ENCODE measurements at regions not wholly inside any gene's neighbourhood (a gene's known extent, or its start where the extent isn't known, plus 50 kb on each side); places are given as distances from the start of the nearest gene placed in this dataset.
A peak's percentile ranks its signal among the peaks of the same experiment; 100 is the strongest.

DNA sequence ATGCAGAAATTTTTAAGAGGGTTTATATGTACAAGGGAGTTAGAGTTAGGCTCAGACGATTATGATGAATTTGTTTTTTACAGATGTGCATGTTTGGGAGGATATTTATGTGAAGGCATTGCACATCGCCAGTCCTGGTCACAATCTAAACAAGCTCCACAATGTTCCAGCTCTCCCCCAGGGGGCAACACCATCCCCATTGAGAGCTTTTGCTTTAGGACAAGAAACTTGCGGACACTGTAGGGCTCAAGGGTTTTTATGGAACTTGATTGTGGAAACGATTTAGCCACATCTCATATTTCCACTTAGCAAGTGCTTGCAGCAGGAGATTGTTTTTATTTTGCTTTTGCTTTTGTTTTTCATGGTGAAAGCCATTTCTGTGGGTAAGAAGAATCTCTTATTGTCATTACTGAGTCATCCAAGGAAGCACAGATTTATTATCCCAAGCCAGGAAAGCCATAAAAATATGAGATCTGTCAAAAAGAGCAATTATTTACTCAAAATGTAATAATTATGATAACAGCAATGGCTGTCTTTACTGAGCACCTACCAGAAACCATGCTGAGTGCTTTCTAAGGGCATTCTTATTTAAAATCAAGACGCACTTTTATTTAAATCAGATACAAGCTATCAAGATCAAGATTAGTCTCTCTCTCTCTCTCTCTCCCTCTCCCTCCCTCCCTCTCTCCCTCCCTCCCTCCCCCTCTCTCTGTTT is 276.7 kb upstream of the SRRM4 start:
- Histone ChIP-seq H3K27me3 (ENCODE audit: insufficient read depth, low read depth, low read length) (no peaks in the 10 kb centered on the region), H4K20me1 (ENCODE audit: insufficient read depth) (no peaks in the 10 kb centered on the region), H3K27ac (ENCODE audit: low read length) (no peak overlapping the region), H2AFZ (ENCODE audit: low read depth, low read length) (no peak overlapping the region), H3K9ac (ENCODE audit: low read length) (no peak overlapping the region), H3K36me3 (ENCODE audit: insufficient read depth, low read length) (no peaks in the 10 kb centered on the region), H3F3A (ENCODE audit: insufficient read depth, low read length, poor library complexity, severe bottlenecking) (no peaks in the 10 kb centered on the region), H3K79me2 (replicated peaks; ENCODE audit: insufficient read depth, low read length) (no peaks in the 10 kb centered on the region), H3K9me3 (ENCODE audit: low read length) (no peaks in the 10 kb centered on the region), H3K4me2 (ENCODE audit: low read length) (no peak overlapping the region), H3K9me2 (ENCODE audit: insufficient read depth, low read length) (no peaks in the 10 kb centered on the region), H3K4me3 (ENCODE audit: low read length) (no peak overlapping the region)
- no peak for TF ChIP-seq TAF1 (IDR thresholded peaks at IDR 0.05; ENCODE audit: low read depth)
- TF ChIP-seq, protein P1, sequence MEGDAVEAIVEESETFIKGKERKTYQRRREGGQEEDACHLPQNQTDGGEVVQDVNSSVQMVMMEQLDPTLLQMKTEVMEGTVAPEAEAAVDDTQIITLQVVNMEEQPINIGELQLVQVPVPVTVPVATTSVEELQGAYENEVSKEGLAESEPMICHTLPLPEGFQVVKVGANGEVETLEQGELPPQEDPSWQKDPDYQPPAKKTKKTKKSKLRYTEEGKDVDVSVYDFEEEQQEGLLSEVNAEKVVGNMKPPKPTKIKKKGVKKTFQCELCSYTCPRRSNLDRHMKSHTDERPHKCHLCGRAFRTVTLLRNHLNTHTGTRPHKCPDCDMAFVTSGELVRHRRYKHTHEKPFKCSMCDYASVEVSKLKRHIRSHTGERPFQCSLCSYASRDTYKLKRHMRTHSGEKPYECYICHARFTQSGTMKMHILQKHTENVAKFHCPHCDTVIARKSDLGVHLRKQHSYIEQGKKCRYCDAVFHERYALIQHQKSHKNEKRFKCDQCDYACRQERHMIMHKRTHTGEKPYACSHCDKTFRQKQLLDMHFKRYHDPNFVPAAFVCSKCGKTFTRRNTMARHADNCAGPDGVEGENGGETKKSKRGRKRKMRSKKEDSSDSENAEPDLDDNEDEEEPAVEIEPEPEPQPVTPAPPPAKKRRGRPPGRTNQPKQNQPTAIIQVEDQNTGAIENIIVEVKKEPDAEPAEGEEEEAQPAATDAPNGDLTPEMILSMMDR (IDR thresholded peaks at IDR 0.05; ENCODE audit: poor library complexity, severe bottlenecking) = peak; percentile 19

DNA sequence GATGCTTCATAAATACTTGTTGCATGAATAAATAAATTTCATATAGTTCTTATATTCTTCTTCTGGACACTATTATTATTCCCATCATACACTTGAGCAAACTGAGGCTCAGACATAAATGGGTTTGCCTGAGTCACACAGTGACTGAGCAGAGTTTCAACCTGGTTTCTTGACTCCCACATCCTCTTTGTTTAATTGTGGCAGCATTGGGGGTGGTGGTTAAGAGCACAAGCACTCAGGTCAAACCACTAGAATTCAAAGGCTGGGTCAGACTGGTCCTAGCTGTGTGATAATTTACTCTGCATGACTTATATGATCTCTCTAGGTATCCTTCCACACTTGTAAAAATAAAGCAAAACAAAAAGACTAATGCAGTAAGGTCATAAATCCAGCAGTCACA is 274.9 kb upstream of the SRRM4 start:
- H3K9ac ChIP-seq (ENCODE audit: low read length) = no peak overlapping the region
- no peak overlapping the region for H3K4me2 ChIP-seq (ENCODE audit: low read length)
- no peak overlapping the region for H3K27ac ChIP-seq (ENCODE audit: low read length)
- no peak overlapping the region for H2AFZ ChIP-seq (ENCODE audit: low read depth, low read length)
- H3K9me3 ChIP-seq (ENCODE audit: low read length) = no peaks in the 10 kb centered on the region
- H3K4me3 ChIP-seq (ENCODE audit: low read length) = no peak overlapping the region
- no peaks in the 10 kb centered on the region for H3K79me2 ChIP-seq (replicated peaks; ENCODE audit: insufficient read depth, low read length)
- no peaks in the 10 kb centered on the region for H3K36me3 ChIP-seq (ENCODE audit: insufficient read depth, low read length)
- H4K20me1 ChIP-seq (ENCODE audit: insufficient read depth) = no peaks in the 10 kb centered on the region
- no peaks in the 10 kb centered on the region for H3K9me2 ChIP-seq (ENCODE audit: insufficient read depth, low read length)
- no peaks in the 10 kb centered on the region for H3K27me3 ChIP-seq (ENCODE audit: insufficient read depth, low read depth, low read length)
- TF ChIP-seq EP300 (conservative IDR thresholded peaks at IDR 0.05; ENCODE audit: poor library complexity, severe bottlenecking) (no peak), SMC3 (conservative IDR thresholded peaks at IDR 0.05; ENCODE audit: poor library complexity) (no peak), RAD21 (conservative IDR thresholded peaks at IDR 0.05) (no peak), MXI1 (conservative IDR thresholded peaks at IDR 0.05; ENCODE audit: poor library complexity, severe bottlenecking) (no peak), POLR2AphosphoS5 (IDR thresholded peaks at IDR 0.05) (no peak)
- TF ChIP-seq, protein P2, sequence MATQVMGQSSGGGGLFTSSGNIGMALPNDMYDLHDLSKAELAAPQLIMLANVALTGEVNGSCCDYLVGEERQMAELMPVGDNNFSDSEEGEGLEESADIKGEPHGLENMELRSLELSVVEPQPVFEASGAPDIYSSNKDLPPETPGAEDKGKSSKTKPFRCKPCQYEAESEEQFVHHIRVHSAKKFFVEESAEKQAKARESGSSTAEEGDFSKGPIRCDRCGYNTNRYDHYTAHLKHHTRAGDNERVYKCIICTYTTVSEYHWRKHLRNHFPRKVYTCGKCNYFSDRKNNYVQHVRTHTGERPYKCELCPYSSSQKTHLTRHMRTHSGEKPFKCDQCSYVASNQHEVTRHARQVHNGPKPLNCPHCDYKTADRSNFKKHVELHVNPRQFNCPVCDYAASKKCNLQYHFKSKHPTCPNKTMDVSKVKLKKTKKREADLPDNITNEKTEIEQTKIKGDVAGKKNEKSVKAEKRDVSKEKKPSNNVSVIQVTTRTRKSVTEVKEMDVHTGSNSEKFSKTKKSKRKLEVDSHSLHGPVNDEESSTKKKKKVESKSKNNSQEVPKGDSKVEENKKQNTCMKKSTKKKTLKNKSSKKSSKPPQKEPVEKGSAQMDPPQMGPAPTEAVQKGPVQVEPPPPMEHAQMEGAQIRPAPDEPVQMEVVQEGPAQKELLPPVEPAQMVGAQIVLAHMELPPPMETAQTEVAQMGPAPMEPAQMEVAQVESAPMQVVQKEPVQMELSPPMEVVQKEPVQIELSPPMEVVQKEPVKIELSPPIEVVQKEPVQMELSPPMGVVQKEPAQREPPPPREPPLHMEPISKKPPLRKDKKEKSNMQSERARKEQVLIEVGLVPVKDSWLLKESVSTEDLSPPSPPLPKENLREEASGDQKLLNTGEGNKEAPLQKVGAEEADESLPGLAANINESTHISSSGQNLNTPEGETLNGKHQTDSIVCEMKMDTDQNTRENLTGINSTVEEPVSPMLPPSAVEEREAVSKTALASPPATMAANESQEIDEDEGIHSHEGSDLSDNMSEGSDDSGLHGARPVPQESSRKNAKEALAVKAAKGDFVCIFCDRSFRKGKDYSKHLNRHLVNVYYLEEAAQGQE (IDR thresholded peaks at IDR 0.05; ENCODE audit: borderline replicate concordance) = no peak
- no peaks in the 10 kb centered on the region for H3F3A ChIP-seq (ENCODE audit: insufficient read depth, low read length, poor library complexity, severe bottlenecking)

DNA sequence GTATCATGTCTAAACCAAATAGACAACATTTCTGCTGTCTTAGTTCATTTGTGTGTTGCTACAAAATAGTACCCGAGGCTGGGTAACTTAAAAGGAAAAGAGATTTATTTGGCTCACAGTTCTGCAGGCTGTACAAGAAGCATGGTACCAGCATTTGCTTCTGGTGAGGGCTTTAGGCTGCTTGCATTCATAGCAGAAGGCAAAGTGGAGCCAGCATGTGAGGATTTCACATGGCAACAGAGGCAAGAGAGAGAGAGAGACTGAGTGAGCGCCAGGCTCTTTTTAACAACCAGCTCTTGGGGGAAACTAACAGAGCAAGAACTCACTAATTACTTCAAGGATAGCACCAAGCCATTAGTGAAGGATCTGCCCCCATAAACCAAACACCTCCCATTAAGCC is 271.4 kb upstream of the SRRM4 start:
- Histone ChIP-seq H4K20me1 (ENCODE audit: insufficient read depth) (no peaks in the 10 kb centered on the region), H3K79me2 (replicated peaks; ENCODE audit: insufficient read depth, low read length) (no peaks in the 10 kb centered on the region), H3K27me3 (ENCODE audit: insufficient read depth, low read depth, low read length) (no peaks in the 10 kb centered on the region), H3K9me2 (ENCODE audit: insufficient read depth, low read length) (no peaks in the 10 kb centered on the region), H3K4me3 (ENCODE audit: low read length) (no peak overlapping the region), H3F3A (ENCODE audit: insufficient read depth, low read length, poor library complexity, severe bottlenecking) (no peaks in the 10 kb centered on the region), H3K27ac (ENCODE audit: low read length) (no peak overlapping the region), H2AFZ (ENCODE audit: low read depth, low read length) (no peak overlapping the region), H3K9ac (ENCODE audit: low read length) (no peak overlapping the region), H3K36me3 (ENCODE audit: insufficient read depth, low read length) (no peaks in the 10 kb centered on the region), H3K9me3 (ENCODE audit: low read length) (no peaks in the 10 kb centered on the region), H3K4me2 (ENCODE audit: low read length) (no peak overlapping the region)
- TF ChIP-seq EZH2 (IDR thresholded peaks at IDR 0.05; ENCODE audit: borderline replicate concordance, insufficient read depth, low read length, poor library complexity, severe bottlenecking) = no peak
- no peak for TF ChIP-seq TAF1 (IDR thresholded peaks at IDR 0.05; ENCODE audit: low read depth)
